ENCODE measurements at regions not wholly inside any gene's neighbourhood (a gene's known extent, or its start where the extent isn't known, plus 50 kb on each side); places are given as distances from the start of the nearest gene placed in this dataset.

GRCh38 chr20:6976106-6976900 lies 208.8 kb downstream of the BMP2 start:
- no peak overlapping the region for H2AFZ ChIP-seq (ENCODE audit: low read length)
- no CpG with 5 or more reads among the region's 3 CpGs for WGBS, 2 donors (ENCODE audit: extremely low coverage in 2 of 2, insufficient read length in 2 of 2, insufficient replicate concordance in 1 of 2)
- H2BK5ac ChIP-seq (ENCODE audit: low read length): no peak overlapping the region
- no peaks in the 10 kb centered on the region for H3K4me1 ChIP-seq (ENCODE audit: control insufficient read depth in 2 of 2, insufficient read depth in 1 of 2, low read depth in 1 of 2, low read length in 2 of 2)
- no peaks in the 10 kb centered on the region for H3K79me1 ChIP-seq (ENCODE audit: low read depth, low read length)
- H4K91ac ChIP-seq (ENCODE audit: low read depth, low read length, poor library complexity): no peak overlapping the region
- H3K36me3 ChIP-seq (replicated peaks in 1 of 2; ENCODE audit: control insufficient read depth in 2 of 2, insufficient read depth in 2 of 2, low read length in 2 of 2): no peaks in the 10 kb centered on the region
- H3K9me3 ChIP-seq (replicated peaks in 1 of 2; ENCODE audit: control insufficient read depth in 2 of 2, insufficient read depth in 1 of 2, low read depth in 1 of 2, low read length in 2 of 2): no peaks in the 10 kb centered on the region
- no peak overlapping the region for H3K9ac ChIP-seq (ENCODE audit: low read depth, low read length, poor library complexity)
- no peak overlapping the region for H3K4ac ChIP-seq (ENCODE audit: low read length)
- no peak overlapping the region for H4K8ac ChIP-seq (ENCODE audit: low read depth, low read length)
- no peak overlapping the region for H3K27ac ChIP-seq (replicated peaks; ENCODE audit: low read length)
- H2BK15ac ChIP-seq (ENCODE audit: low read length): no peak overlapping the region
- H3K27me3 ChIP-seq (ENCODE audit: control insufficient read depth in 3 of 3, insufficient read depth in 3 of 3, low read depth in 1 of 3, low read length in 3 of 3): no peaks in the 10 kb centered on the region
- H3K4me2 ChIP-seq (ENCODE audit: insufficient read depth, low read length, poor library complexity, severe bottlenecking): no peak overlapping the region
- no peak overlapping the region for H3K23ac ChIP-seq (ENCODE audit: low read depth, low read length, poor library complexity)
- H3K4me3 ChIP-seq (ENCODE audit: low read length in 2 of 2): no peak overlapping the region
- DNase-seq (ENCODE audit: low spot score): no peak
- H2BK12ac ChIP-seq (ENCODE audit: low read length): no peak overlapping the region
- H3K14ac ChIP-seq (ENCODE audit: low read length): no peak overlapping the region
- H3K18ac ChIP-seq (ENCODE audit: low read length): no peak overlapping the region
- no peak overlapping the region for H2AK5ac ChIP-seq (ENCODE audit: low read depth, low read length)
- H2BK120ac ChIP-seq (ENCODE audit: low read depth, low read length): no peak overlapping the region

DNA sequence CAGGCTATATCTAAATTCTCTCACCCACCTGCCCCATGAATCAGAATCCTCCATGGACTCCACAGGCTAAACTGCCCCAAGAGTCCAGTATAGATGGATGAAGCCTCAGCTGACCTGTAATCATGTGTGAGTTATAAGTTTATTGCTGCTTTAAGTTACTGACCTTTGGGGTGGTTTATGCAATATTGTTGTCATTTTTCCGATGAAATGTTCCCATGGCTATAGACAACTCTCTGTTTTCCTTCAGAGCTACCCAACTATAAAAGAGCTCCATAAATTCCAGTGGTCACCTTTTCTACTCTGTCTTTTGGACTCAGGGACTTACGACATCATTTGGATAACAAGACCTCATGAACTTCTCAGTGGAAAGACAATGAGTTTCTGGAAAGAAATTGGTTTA lies 212.1 kb downstream of the BMP2 start:
- Histone ChIP-seq H3K9ac (ENCODE audit: low read depth, low read length, poor library complexity) (no peak overlapping the region), H3K27me3 (ENCODE audit: control insufficient read depth in 3 of 3, insufficient read depth in 3 of 3, low read depth in 1 of 3, low read length in 3 of 3) (no peaks in the 10 kb centered on the region), H3K14ac (ENCODE audit: low read length) (no peak overlapping the region), H4K91ac (ENCODE audit: low read depth, low read length, poor library complexity) (no peak overlapping the region), H3K36me3 (replicated peaks in 1 of 2; ENCODE audit: control insufficient read depth in 2 of 2, insufficient read depth in 2 of 2, low read length in 2 of 2) (no peaks in the 10 kb centered on the region), H3K4me1 (ENCODE audit: control insufficient read depth in 2 of 2, insufficient read depth in 1 of 2, low read depth in 1 of 2, low read length in 2 of 2) (no peaks in the 10 kb centered on the region), H2BK5ac (ENCODE audit: low read length) (no peak overlapping the region), H3K4me2 (ENCODE audit: insufficient read depth, low read length, poor library complexity, severe bottlenecking) (no peak overlapping the region), H3K4ac (ENCODE audit: low read length) (no peak overlapping the region), H3K79me1 (ENCODE audit: low read depth, low read length) (no peaks in the 10 kb centered on the region), H2AK5ac (ENCODE audit: low read depth, low read length) (no peak overlapping the region), H3K18ac (ENCODE audit: low read length) (no peak overlapping the region), H4K8ac (ENCODE audit: low read depth, low read length) (no peak overlapping the region), H2BK15ac (ENCODE audit: low read length) (no peak overlapping the region), H3K9me3 (replicated peaks in 1 of 2; ENCODE audit: control insufficient read depth in 2 of 2, insufficient read depth in 1 of 2, low read depth in 1 of 2, low read length in 2 of 2) (no peaks in the 10 kb centered on the region), H2BK120ac (ENCODE audit: low read depth, low read length) (no peak overlapping the region), H3K23ac (ENCODE audit: low read depth, low read length, poor library complexity) (no peak overlapping the region), H3K4me3 (ENCODE audit: low read length in 2 of 2) (no peak overlapping the region), H3K27ac (replicated peaks; ENCODE audit: low read length) (no peak overlapping the region), H2BK12ac (ENCODE audit: low read length) (no peak overlapping the region), H2AFZ (ENCODE audit: low read length) (no peak overlapping the region)
- WGBS, 2 donors (ENCODE audit: extremely low coverage in 2 of 2, insufficient read length in 2 of 2, insufficient replicate concordance in 1 of 2): no CpG with 5 or more reads among the region's 2 CpGs
- no peak for DNase-seq (ENCODE audit: low spot score)

- Histone ChIP-seq H2BK120ac (ENCODE audit: low read depth, low read length) (no peak overlapping the region), H3K27me3 (ENCODE audit: control insufficient read depth in 3 of 3, insufficient read depth in 3 of 3, low read depth in 1 of 3, low read length in 3 of 3) (no peaks in the 10 kb centered on the region), H3K4me3 (ENCODE audit: low read length in 2 of 2) (no peak overlapping the region), H3K4me1 (ENCODE audit: control insufficient read depth in 2 of 2, insufficient read depth in 1 of 2, low read depth in 1 of 2, low read length in 2 of 2) (no peaks in the 10 kb centered on the region), H3K4me2 (ENCODE audit: insufficient read depth, low read length, poor library complexity, severe bottlenecking) (no peak overlapping the region), H3K9me3 (replicated peaks in 1 of 2; ENCODE audit: control insufficient read depth in 2 of 2, insufficient read depth in 1 of 2, low read depth in 1 of 2, low read length in 2 of 2) (no peaks in the 10 kb centered on the region), H3K14ac (ENCODE audit: low read length) (no peak overlapping the region), H3K18ac (ENCODE audit: low read length) (no peak overlapping the region), H3K9ac (ENCODE audit: low read depth, low read length, poor library complexity) (no peak overlapping the region), H4K91ac (ENCODE audit: low read depth, low read length, poor library complexity) (no peak overlapping the region), H2AK5ac (ENCODE audit: low read depth, low read length) (no peak overlapping the region), H2BK5ac (ENCODE audit: low read length) (no peak overlapping the region), H3K36me3 (replicated peaks in 1 of 2; ENCODE audit: control insufficient read depth in 2 of 2, insufficient read depth in 2 of 2, low read length in 2 of 2) (no peaks in the 10 kb centered on the region), H3K4ac (ENCODE audit: low read length) (no peak overlapping the region), H3K79me1 (ENCODE audit: low read depth, low read length) (no peaks in the 10 kb centered on the region), H2BK15ac (ENCODE audit: low read length) (no peak overlapping the region), H4K8ac (ENCODE audit: low read depth, low read length) (no peak overlapping the region), H3K23ac (ENCODE audit: low read depth, low read length, poor library complexity) (no peak overlapping the region), H2BK12ac (ENCODE audit: low read length) (no peak overlapping the region), H3K27ac (replicated peaks; ENCODE audit: low read length) (no peak overlapping the region), H2AFZ (ENCODE audit: low read length) (no peak overlapping the region)
- WGBS, 2 donors (ENCODE audit: extremely low coverage in 2 of 2, insufficient read length in 2 of 2, insufficient replicate concordance in 1 of 2): no CpG with 5 or more reads among the region's 2 CpGs
- no peak for DNase-seq (ENCODE audit: low spot score)
These were observed 225.5 kb downstream of the BMP2 start for GRCh38 chr20:6993011-6993410.

- no peak overlapping the region for H3K18ac ChIP-seq (ENCODE audit: low read length)
- H3K27me3 ChIP-seq (ENCODE audit: control insufficient read depth in 3 of 3, insufficient read depth in 3 of 3, low read depth in 1 of 3, low read length in 3 of 3): no peaks in the 10 kb centered on the region
- H3K4ac ChIP-seq (ENCODE audit: low read length): no peak overlapping the region
- DNase-seq (ENCODE audit: low spot score): no peak
- H2BK12ac ChIP-seq (ENCODE audit: low read length): no peak overlapping the region
- H3K14ac ChIP-seq (ENCODE audit: low read length): no peak overlapping the region
- no peaks in the 10 kb centered on the region for H3K9me3 ChIP-seq (replicated peaks in 1 of 2; ENCODE audit: control insufficient read depth in 2 of 2, insufficient read depth in 1 of 2, low read depth in 1 of 2, low read length in 2 of 2)
- no peak overlapping the region for H2AFZ ChIP-seq (ENCODE audit: low read length)
- H3K4me1 ChIP-seq (ENCODE audit: control insufficient read depth in 2 of 2, insufficient read depth in 1 of 2, low read depth in 1 of 2, low read length in 2 of 2): no peaks in the 10 kb centered on the region
- H2BK5ac ChIP-seq (ENCODE audit: low read length): no peak overlapping the region
- H4K91ac ChIP-seq (ENCODE audit: low read depth, low read length, poor library complexity): no peak overlapping the region
- H3K36me3 ChIP-seq (replicated peaks in 1 of 2; ENCODE audit: control insufficient read depth in 2 of 2, insufficient read depth in 2 of 2, low read length in 2 of 2): no peaks in the 10 kb centered on the region
- H3K4me2 ChIP-seq (ENCODE audit: insufficient read depth, low read length, poor library complexity, severe bottlenecking): no peak overlapping the region
- no peak overlapping the region for H3K4me3 ChIP-seq (ENCODE audit: low read length in 2 of 2)
- no peak overlapping the region for H2AK5ac ChIP-seq (ENCODE audit: low read depth, low read length)
- no CpG with 5 or more reads among the region's 7 CpGs for WGBS, 2 donors (ENCODE audit: extremely low coverage in 2 of 2, insufficient read length in 2 of 2, insufficient replicate concordance in 1 of 2)
- no peak overlapping the region for H3K27ac ChIP-seq (replicated peaks; ENCODE audit: low read length)
- no peak overlapping the region for H4K8ac ChIP-seq (ENCODE audit: low read depth, low read length)
- no peak overlapping the region for H3K23ac ChIP-seq (ENCODE audit: low read depth, low read length, poor library complexity)
- no peak overlapping the region for H2BK120ac ChIP-seq (ENCODE audit: low read depth, low read length)
- no peak overlapping the region for H2BK15ac ChIP-seq (ENCODE audit: low read length)
- no peaks in the 10 kb centered on the region for H3K79me1 ChIP-seq (ENCODE audit: low read depth, low read length)
- no peak overlapping the region for H3K9ac ChIP-seq (ENCODE audit: low read depth, low read length, poor library complexity)
These were observed 226.0 kb downstream of the BMP2 start for GRCh38 chr20:6993511-6993910.

Data from neuronal stem cell (in vitro differentiated cells).